Neural progenitor cell (in vitro differentiated cells): ENCODE measurements at regions not wholly inside any gene's neighbourhood (a gene's known extent, or its start where the extent isn't known, plus 50 kb on each side); places are given as distances from the start of the nearest gene placed in this dataset.

ENCODE experiments used
- DNase-seq: peaks from one replicate; pipeline ENCODE4 v3.0.0-alpha.2; 2016; ENCODE audit warnings: low spot score
- H2AFZ ChIP-seq: fragments of 200-600 bp; sonication (generic); replicated peaks from 2 replicates; pipeline ENCODE4 v1.6.1; 2016; ENCODE audit warnings: antibody characterized with exemption
- H3F3A ChIP-seq: fragments of 200-600 bp; sonication (generic); 2 replicates; pipeline ENCODE4 v1.6.1; 2016; ENCODE audit warnings: antibody characterized with exemption, low read depth
- H3K27ac ChIP-seq: fragments of 200-600 bp; sonication (generic); 2 replicates; pipeline ENCODE4 v1.5.1; 2016; ENCODE audit warnings: mild to moderate bottlenecking
- H3K27me3 ChIP-seq: fragments of 200-600 bp; sonication (generic); 2 replicates; pipeline ENCODE4 v1.6.1; 2016; ENCODE audit warnings: mild to moderate bottlenecking, moderate library complexity
- H3K36me3 ChIP-seq: fragments of 200-600 bp; sonication (generic); 2 replicates; pipeline ENCODE4 v1.5.1; 2016
- H3K4me1 ChIP-seq: fragments of 200-600 bp; sonication (generic); 2 replicates; pipeline ENCODE4 v1.6.1; 2016; ENCODE audit warnings: mixed run types
- H3K4me2 ChIP-seq: fragments of 200-600 bp; sonication (generic); 2 replicates; pipeline ENCODE4 v1.6.1; 2016
- H3K4me3 ChIP-seq: fragments of 200-600 bp; sonication (generic); 2 replicates; pipeline ENCODE4 v1.5.1; 2016
- H3K79me2 ChIP-seq: fragments of 200-600 bp; sonication (generic); 2 replicates; pipeline ENCODE4 v1.6.1; 2016; ENCODE audit warnings: low read depth
- H3K9ac ChIP-seq: fragments of 200-600 bp; sonication (generic); 2 replicates; pipeline ENCODE4 v1.6.1; 2016
- H3K9me3 ChIP-seq: fragments of 200-600 bp; sonication (generic); 2 replicates; pipeline ENCODE4 v1.5.1; 2016; ENCODE audit warnings: low read depth
- H4K20me1 ChIP-seq: fragments of 200-600 bp; sonication (generic); 2 replicates; pipeline ENCODE4 v1.6.1; 2016; ENCODE audit warnings: low read depth
- H3K27ac Mint-ChIP-seq: 3 replicates; pipeline ENCODE4 v1.8.0; 2021; ENCODE audit warnings: mixed read lengths
- H3K27me3 Mint-ChIP-seq: 2 replicates; pipeline ENCODE4 v1.8.0; 2022; ENCODE audit warnings: low read depth, mild to moderate bottlenecking, inconsistent platforms, moderate library complexity, mixed read lengths; ENCODE audit not compliant: insufficient read depth
- H3K36me3 Mint-ChIP-seq: 3 replicates; pipeline ENCODE4 v1.8.0; 2021; ENCODE audit warnings: mixed read lengths
- H3K4me1 Mint-ChIP-seq: 3 replicates; pipeline ENCODE4 v1.8.0; 2021; ENCODE audit warnings: mixed read lengths
- H3K4me3 Mint-ChIP-seq: 3 replicates; pipeline ENCODE4 v1.8.0; 2021; ENCODE audit warnings: mild to moderate bottlenecking, moderate library complexity, mixed read lengths
- H3K9me3 Mint-ChIP-seq: 3 replicates; pipeline ENCODE4 v1.8.0; 2020; ENCODE audit warnings: mixed read lengths
- CTCF ChIP-seq: fragments of 200-600 bp; sonication (generic); IDR thresholded peaks from 2 replicates; pipeline ENCODE4 v1.5.1; 2017; ENCODE audit warnings: antibody characterized with exemption, mild to moderate bottlenecking
- EZH2 ChIP-seq: fragments of 200-600 bp; sonication (generic); IDR thresholded peaks from 2 replicates; pipeline ENCODE4 v1.6.1; 2017; ENCODE audit warnings: antibody characterized with exemption, mild to moderate bottlenecking, moderate library complexity
- EZH2phosphoT487 ChIP-seq: fragments of 200-600 bp; sonication (generic); IDR thresholded peaks from 2 replicates; pipeline ENCODE4 v1.6.1; 2017; ENCODE audit warnings: antibody characterized with exemption

GRCh38 chr5:168054091-168054490 lies 237.4 kb upstream of the WWC1 start:
- H2AFZ ChIP-seq, result no peak overlapping the region
- no peaks in the 10 kb centered on the region for H3K27me3 ChIP-seq
- H3K9me3 Mint-ChIP-seq, result peaks cover 17% of the 10 kb centered on the region
- H3K4me1 Mint-ChIP-seq, result peaks cover 6% of the 10 kb centered on the region
- H3K9me3 ChIP-seq, result no peaks in the 10 kb centered on the region
- no peaks in the 10 kb centered on the region for H4K20me1 ChIP-seq
- no peaks in the 10 kb centered on the region for H3K79me2 ChIP-seq
- no peak overlapping the region for H3K4me3 Mint-ChIP-seq
- H3K27ac ChIP-seq, result no peak overlapping the region
- no peaks in the 10 kb centered on the region for H3K4me1 ChIP-seq
- no peaks in the 10 kb centered on the region for H3F3A ChIP-seq
- H3K27ac Mint-ChIP-seq, result no peak overlapping the region
- H3K9ac ChIP-seq, result no peak overlapping the region
- no peaks in the 10 kb centered on the region for H3K36me3 ChIP-seq
- no peak overlapping the region for H3K4me2 ChIP-seq
- TF ChIP-seq CTCF (no peak), EZH2phosphoT487 (no peak), EZH2 (no peak)
- no peak for DNase-seq
- peaks cover 2% of the 10 kb centered on the region for H3K27me3 Mint-ChIP-seq
- H3K36me3 Mint-ChIP-seq, result peaks cover 15% of the 10 kb centered on the region
- no peak overlapping the region for H3K4me3 ChIP-seq

GRCh38 chr5:168055141-168055683 lies 236.2 kb upstream of the WWC1 start:
- no peaks in the 10 kb centered on the region for H4K20me1 ChIP-seq
- H3K36me3 ChIP-seq, result no peaks in the 10 kb centered on the region
- H3K9me3 ChIP-seq, result no peaks in the 10 kb centered on the region
- no peak overlapping the region for H2AFZ ChIP-seq
- no peak overlapping the region for H3K4me3 ChIP-seq
- H3K27ac Mint-ChIP-seq, result no peak overlapping the region
- no peak overlapping the region for H3K4me3 Mint-ChIP-seq
- no peak for DNase-seq
- peaks cover 2% of the 10 kb centered on the region for H3K27me3 Mint-ChIP-seq
- no peaks in the 10 kb centered on the region for H3F3A ChIP-seq
- H3K4me1 ChIP-seq, result no peaks in the 10 kb centered on the region
- H3K79me2 ChIP-seq, result no peaks in the 10 kb centered on the region
- TF ChIP-seq EZH2 (no peak), CTCF (no peak), EZH2phosphoT487 (no peak)
- H3K27ac ChIP-seq, result no peak overlapping the region
- H3K9ac ChIP-seq, result no peak overlapping the region
- H3K9me3 Mint-ChIP-seq, result peaks cover 17% of the 10 kb centered on the region
- H3K27me3 ChIP-seq, result no peaks in the 10 kb centered on the region
- H3K36me3 Mint-ChIP-seq, result peaks cover 15% of the 10 kb centered on the region
- no peak overlapping the region for H3K4me2 ChIP-seq
- H3K4me1 Mint-ChIP-seq, result no peaks in the 10 kb centered on the region

- Histone ChIP-seq H3K9ac (no peak overlapping the region), H2AFZ (no peak overlapping the region), H3K27me3 (no peaks in the 10 kb centered on the region), H3F3A (no peaks in the 10 kb centered on the region), H3K4me3 (no peak overlapping the region), H3K79me2 (no peaks in the 10 kb centered on the region), H3K4me2 (no peak overlapping the region), H3K9me3 (no peaks in the 10 kb centered on the region), H3K36me3 (no peaks in the 10 kb centered on the region), H3K27ac (no peak overlapping the region), H4K20me1 (no peaks in the 10 kb centered on the region), H3K4me1 (no peaks in the 10 kb centered on the region)
- H3K4me3 Mint-ChIP-seq, result no peak overlapping the region
- peaks cover 17% of the 10 kb centered on the region for H3K9me3 Mint-ChIP-seq
- no peak for DNase-seq
- no peaks in the 10 kb centered on the region for H3K4me1 Mint-ChIP-seq
- TF ChIP-seq EZH2 (no peak), CTCF (no peak), EZH2phosphoT487 (no peak)
- peaks cover 15% of the 10 kb centered on the region for H3K36me3 Mint-ChIP-seq
- H3K27ac Mint-ChIP-seq, result no peak overlapping the region
- H3K27me3 Mint-ChIP-seq, result peaks cover 2% of the 10 kb centered on the region
Measured at GRCh38 chr5:168055961-168056360, 235.5 kb upstream of the WWC1 start.
